HG03520 (cell line): ENCODE measurements at regions not wholly inside any gene's neighbourhood (a gene's known extent, or its start where the extent isn't known, plus 50 kb on each side); places are given as distances from the start of the nearest gene placed in this dataset.

Experiments used
- ATAC-seq: cut with Tn5 transposase; IDR thresholded peaks from one replicate; pipeline ENCODE4 v1.9.1; 2021; ENCODE audit warnings: mild to moderate bottlenecking, moderate library complexity; ENCODE audit not compliant: unreplicated experiment

- no peak for ATAC-seq
Observed at GRCh38 chr5:103623425-103623824, 60.8 kb upstream of the NUDT12 start.

- no peak for ATAC-seq
Observed at GRCh38 chr5:103621548-103621930, 59.0 kb upstream of the NUDT12 start.

- ATAC-seq = no peak
Observed at GRCh38 chr5:103620851-103621547, 58.4 kb upstream of the NUDT12 start.

GRCh38 chr5:103617913-103618312 lies 55.3 kb upstream of the NUDT12 start:
- ATAC-seq = no peak

GRCh38 chr5:103617090-103617489 lies 54.5 kb upstream of the NUDT12 start:
- no peak for ATAC-seq

- no peak for ATAC-seq
Observed at GRCh38 chr5:103612545-103612944, 50.0 kb upstream of the NUDT12 start.
